GM12878 (cell line): ENCODE measurements at regions not wholly inside any gene's neighbourhood (a gene's known extent, or its start where the extent isn't known, plus 50 kb on each side); places are given as distances from the start of the nearest gene placed in this dataset.

Experiments
- ATAC-seq: fragments of 200-7000 bp; cut with Tn5 transposase; 3 replicates; pipeline ENCODE4 v1.9.1; 2020; ENCODE audit warnings: mild to moderate bottlenecking, moderate library complexity
- BruUV-seq: library from RNA; stranded (reverse); fragments of 400-500 nt; replicated peaks from 2 replicates; lab custom pipeline; 2021; lab: Mats Ljungman, UMichigan
- CTCF ChIA-PET: fragments of 300-600 bp; sonication (Branson Sonifier 250); formaldehyde crosslinking; extraction: SDS; loops from one replicate; lab custom pipeline; 2021; ENCODE audit warnings: inconsistent platforms; lab: Yijun Ruan, JAX
- POLR2A ChIA-PET: fragments of 350-600 bp; formaldehyde crosslinking; extraction: SDS; loops from one replicate; lab custom pipeline; 2021; ENCODE audit warnings: inconsistent platforms; lab: Charles Lee
- RAD21 ChIA-PET: fragments of 300-600 bp; sonication (Branson Sonifier 250); formaldehyde crosslinking; loops from one replicate; lab custom pipeline; 2023; ENCODE audit warnings: antibody characterized with exemption; ENCODE audit not compliant: unreplicated experiment; lab: Charles Lee
- SMC1A ChIA-PET: fragments of 300-600 bp; sonication (Branson Sonifier 250); formaldehyde crosslinking; loops from one replicate; lab custom pipeline; 2023; ENCODE audit not compliant: unreplicated experiment, uncharacterized antibody; lab: Charles Lee
- DNase-seq: peaks from one replicate; pipeline ENCODE4 v3.0.0-alpha.2; 2011; ENCODE audit warnings: low read depth, low spot score
- FAIRE-seq: peaks from 3 replicates; lab custom pipeline; 2011; peaks lifted over from hg19 to GRCh38; lab: Jason Lieb, UNC
- H2AFZ ChIP-seq: 2 replicates; pipeline ENCODE4 v1.6.0; 2011; ENCODE audit warnings: low read depth, low read length, control low read depth; ENCODE audit not compliant: control insufficient read depth
- H3K27ac ChIP-seq: 2 replicates; pipeline ENCODE4 v1.5.1; 2011; ENCODE audit warnings: control low read depth; ENCODE audit not compliant: control insufficient read depth, insufficient read depth
- H3K27me3 ChIP-seq, 2 experiments: replicated peaks in 1 of 2; 2 replicates each; pipeline versions ENCODE4 v1.6.0 to v1.6.1; 2011; ENCODE audit warnings: low read length in 1 of 2; ENCODE audit not compliant: control insufficient read depth in 2 of 2, insufficient read depth in 2 of 2
- H3K36me3 ChIP-seq, 2 experiments: 2 replicates each; pipeline ENCODE4 v1.5.1; 2011; ENCODE audit warnings: low read length in 1 of 2; ENCODE audit not compliant: control insufficient read depth in 2 of 2, insufficient read depth in 2 of 2
- H3K4me1 ChIP-seq: 2 replicates; pipeline ENCODE4 v1.6.1; 2011; ENCODE audit warnings: mild to moderate bottlenecking, low read length, moderate library complexity, mixed read lengths; ENCODE audit not compliant: control insufficient read depth, insufficient read depth
- H3K4me2 ChIP-seq: 2 replicates; pipeline ENCODE4 v1.6.0; 2011; ENCODE audit warnings: control low read depth; ENCODE audit not compliant: control insufficient read depth, insufficient read depth
- H3K4me3 ChIP-seq: fragments of 200-600 bp; sonication (generic); 2 replicates; pipeline ENCODE4 v1.5.1; 2016
- H3K79me2 ChIP-seq: 2 replicates; pipeline ENCODE4 v1.6.0; 2011; ENCODE audit warnings: low read length; ENCODE audit not compliant: control insufficient read depth, insufficient read depth
- H3K9ac ChIP-seq: 2 replicates; pipeline ENCODE4 v1.8.0; 2011; ENCODE audit warnings: low read length, control low read depth, mixed read lengths; ENCODE audit not compliant: control insufficient read depth, insufficient read depth
- H3K9me3 ChIP-seq: replicated peaks from 3 replicates; pipeline ENCODE4 v1.5.1; 2011; ENCODE audit warnings: mild to moderate bottlenecking, low read length; ENCODE audit not compliant: control insufficient read depth, insufficient read depth
- H4K20me1 ChIP-seq: 2 replicates; pipeline ENCODE4 v1.6.0; 2011; ENCODE audit not compliant: control insufficient read depth, insufficient read depth
- CEBPB ChIP-seq, 2 experiments: fragments of 150-350 bp in 1 of 2; IDR thresholded peaks; 2 replicates each; pipeline ENCODE4 v1.6.1; 2012 to 2014; ENCODE audit warnings: low read depth in 2 of 2, low read length in 2 of 2, borderline replicate concordance in 1 of 2, inconsistent platforms in 1 of 2
- CHD4 ChIP-seq: fragments of 200-600 bp; sonication (generic); IDR thresholded peaks from 2 replicates; pipeline ENCODE4 v1.6.1; 2016; ENCODE audit warnings: mild to moderate bottlenecking
- GATAD2B ChIP-seq: fragments of 450-650 bp; conservative IDR thresholded peaks from 2 replicates; pipeline ENCODE4 v1.6.1; 2017; ENCODE audit warnings: low read depth, mild to moderate bottlenecking, moderate library complexity
- HDGF ChIP-seq: fragments of 450-650 bp; IDR thresholded peaks from 2 replicates; pipeline ENCODE4 v1.6.1; 2016; ENCODE audit warnings: antibody characterized with exemption
- IKZF2 ChIP-seq, 2 experiments: fragments of 450-650 bp; IDR thresholded peaks; 2 replicates each; pipeline ENCODE4 v1.6.1; 2017; ENCODE audit warnings: mild to moderate bottlenecking in 2 of 2, moderate library complexity in 2 of 2
- IRF4 ChIP-seq: IDR thresholded peaks from 2 replicates; pipeline ENCODE4 v1.6.1; 2011; ENCODE audit warnings: low read depth, low read length
- LARP7 ChIP-seq: fragments of 450-650 bp; IDR thresholded peaks from 2 replicates; pipeline ENCODE4 v1.6.1; 2017; ENCODE audit warnings: mild to moderate bottlenecking
- MEF2A ChIP-seq: IDR thresholded peaks from 2 replicates; pipeline ENCODE4 v1.6.1; 2011; ENCODE audit warnings: low read depth, mild to moderate bottlenecking, low read length, moderate library complexity; ENCODE audit not compliant: insufficient read depth
- MEF2B ChIP-seq: fragments of 450-650 bp; IDR thresholded peaks from 2 replicates; pipeline ENCODE4 v1.6.1; 2018; ENCODE audit warnings: mild to moderate bottlenecking, moderate library complexity; ENCODE audit not compliant: partially characterized antibody, poor library complexity, severe bottlenecking
- NFYB ChIP-seq: IDR thresholded peaks from 2 replicates; pipeline ENCODE4 v1.6.1; 2011; ENCODE audit warnings: low read depth, mild to moderate bottlenecking, low read length, improper control_type of control experiment, moderate library complexity; ENCODE audit not compliant: insufficient read depth
- POLR2AphosphoS5 ChIP-seq: IDR thresholded peaks from 2 replicates; pipeline ENCODE4 v1.6.1; 2011; ENCODE audit warnings: mild to moderate bottlenecking, low read length, inconsistent platforms
- REST ChIP-seq: IDR thresholded peaks from 2 replicates; pipeline ENCODE4 v1.6.1; 2012; ENCODE audit warnings: mild to moderate bottlenecking, low read depth, low read length
- RUNX3 ChIP-seq: IDR thresholded peaks from 2 replicates; pipeline ENCODE4 v1.6.1; 2012; ENCODE audit warnings: low read length, inconsistent platforms
- STAT3 ChIP-seq: IDR thresholded peaks from 2 replicates; pipeline ENCODE4 v1.6.1; 2011; ENCODE audit warnings: low read depth, low read length, improper control_type of control experiment
- ZNF592 ChIP-seq: fragments of 450-650 bp; IDR thresholded peaks from 2 replicates; pipeline ENCODE4 v1.6.1; 2017; ENCODE audit warnings: mild to moderate bottlenecking, moderate library complexity
- ZZZ3 ChIP-seq: IDR thresholded peaks from 2 replicates; pipeline ENCODE4 v1.6.1; 2011; ENCODE audit warnings: low read depth; ENCODE audit not compliant: control insufficient read depth, insufficient read length
- WGBS: methylation state at CpG from one replicate; pipeline ENCODE4 v1.1.6; 2016; ENCODE audit warnings: low lambda C conversion rate; ENCODE audit not compliant: insufficient replicate concordance, insufficient coverage; ENCODE audit errors: missing lambda C conversion rate; 5-methylcytosine and 5-hydroxymethylcytosine counted together
- in situ Hi-C: fragments of 300-500 bp; cut with MboI; formaldehyde crosslinking; loops from 9 replicates; pipeline ENCODE4 v1.14.3; 2018; ENCODE audit warnings: mixed read lengths
- intact Hi-C: fragments of 100-400 bp; cut with micrococcal nuclease; formaldehyde crosslinking; loops from one replicate; pipeline ENCODE4 v1.14.2; 2022; ENCODE audit not compliant: unreplicated experiment

- TF ChIP-seq GATAD2B (no peak), RUNX3 (no peak)
These were observed 135.5 kb downstream of the SEC61B start (continued) for GRCh38 chr9:99357575-99357974.

- no peaks in the 10 kb centered on the region for H3K4me1 ChIP-seq
- WGBS, result 71% methylated on average over 7 of the region's 7 CpGs
- in situ Hi-C loops (no loop called here), intact Hi-C loops (no loop called here)
- FAIRE-seq (no peak), DNase-seq (no peak), ATAC-seq (no peak)
- no peaks in the 10 kb centered on the region for H3K27me3 ChIP-seq
- no peak overlapping the region for H3K9ac ChIP-seq
- H3K79me2 ChIP-seq, result no peaks in the 10 kb centered on the region
- H3K27ac ChIP-seq, result no peak overlapping the region
- H3K36me3 ChIP-seq, result no peaks in the 10 kb centered on the region
- no peaks in the 10 kb centered on the region for H4K20me1 ChIP-seq
- no peak overlapping the region for H3K4me3 ChIP-seq
- POLR2A ChIA-PET, result interaction anchor here (0.6 kb wide), 1 partner anchor 71 kb away, joined by 6 read pairs; no protein-coding TSS in a partner anchor
- SMC1A ChIA-PET, result no interaction called here
- H2AFZ ChIP-seq, result no peak overlapping the region
- no TSS peak for BruUV-seq
- RAD21 ChIA-PET, result no interaction called here
- CTCF ChIA-PET, result no interaction called here
- H3K4me2 ChIP-seq, result no peak overlapping the region
- H3K9me3 ChIP-seq, result no peaks in the 10 kb centered on the region; the same call in 1 of the 3 replicates
- TF ChIP-seq HDGF (no peak), ZZZ3 (no peak), CHD4 (no peak), IRF4 (no peak), REST (no peak), ZNF592 (no peak), CEBPB (IDR thresholded peaks at IDR 0.05; ENCODE audit: borderline replicate concordance in 1 of 2, low read depth in 2 of 2, low read length in 2 of 2) (no peak), MEF2A (no peak), MEF2B (no peak), NFYB (no peak), STAT3 (no peak), IKZF2 (IDR thresholded peaks at IDR 0.05) (no peak), LARP7 (no peak), POLR2AphosphoS5 (no peak), GATAD2B (no peak)
These were observed 136.6 kb downstream of the SEC61B start for GRCh38 chr9:99358668-99359067.
